HEK293T (cell line): ENCODE measurements at regions not wholly inside any gene's neighbourhood (a gene's known extent, or its start where the extent isn't known, plus 50 kb on each side); places are given as distances from the start of the nearest gene placed in this dataset.
"Not testable (repeated sequence)": the region's sequence is repeated elsewhere in the genome, so short reads cannot be mapped to it uniquely, and the experiment has no call there.

Experiments used
- CTCF ChIA-PET: fragments of 350-600 bp; formaldehyde crosslinking; extraction: SDS; loops from one replicate; lab custom pipeline; 2021; ENCODE audit warnings: antibody characterized with exemption, inconsistent platforms; lab: Yijun Ruan, JAX
- POLR2A ChIA-PET: fragments of 350-600 bp; formaldehyde crosslinking; extraction: SDS; loops from one replicate; lab custom pipeline; 2020; ENCODE audit warnings: antibody characterized with exemption, inconsistent platforms; lab: Yijun Ruan, JAX
- DNase-seq: peaks from one replicate; pipeline ENCODE4 v3.0.0; 2012; ENCODE audit warnings: mixed read lengths; ENCODE audit errors: extremely low spot score
- ARNT ChIP-seq: fragments of 450-650 bp; IDR thresholded peaks from 2 replicates; pipeline ENCODE4 v1.6.1; 2017; ENCODE audit warnings: mild to moderate bottlenecking
- BHLHE40 ChIP-seq: fragments of 450-650 bp; IDR thresholded peaks from 2 replicates; pipeline ENCODE4 v1.6.1; 2016; ENCODE audit warnings: mild to moderate bottlenecking, moderate library complexity, borderline replicate concordance
- CTBP1 ChIP-seq: fragments of 450-650 bp; IDR thresholded peaks from 2 replicates; pipeline ENCODE4 v1.6.1; 2016; ENCODE audit warnings: borderline replicate concordance
- ELF4 ChIP-seq: fragments of 450-650 bp; IDR thresholded peaks from 2 replicates; pipeline ENCODE4 v1.6.1; 2017; ENCODE audit warnings: antibody characterized with exemption
- FOXA1 ChIP-seq: fragments of 450-650 bp; IDR thresholded peaks from 2 replicates; pipeline ENCODE4 v1.6.1; 2016; ENCODE audit warnings: mild to moderate bottlenecking
- FOXK2 ChIP-seq: fragments of 450-650 bp; IDR thresholded peaks from 2 replicates; pipeline ENCODE4 v1.6.1; 2016; ENCODE audit warnings: mild to moderate bottlenecking
- FOXM1 ChIP-seq: fragments of 450-650 bp; IDR thresholded peaks from 2 replicates; pipeline ENCODE4 v1.6.1; 2017; ENCODE audit warnings: mild to moderate bottlenecking, borderline replicate concordance
- HDGF ChIP-seq: fragments of 450-650 bp; IDR thresholded peaks from 2 replicates; pipeline ENCODE4 v1.6.1; 2017; ENCODE audit warnings: antibody characterized with exemption, borderline replicate concordance
- L3MBTL2 ChIP-seq: fragments of 450-650 bp; conservative IDR thresholded peaks from 2 replicates; pipeline ENCODE4 v1.6.1; 2016; ENCODE audit warnings: mild to moderate bottlenecking
- LEF1 ChIP-seq: fragments of 450-650 bp; IDR thresholded peaks from 2 replicates; pipeline ENCODE4 v1.6.1; 2017; ENCODE audit warnings: mild to moderate bottlenecking, borderline replicate concordance
- NFRKB ChIP-seq: fragments of 450-650 bp; IDR thresholded peaks from 2 replicates; pipeline ENCODE4 v1.6.1; 2016; ENCODE audit warnings: mild to moderate bottlenecking, moderate library complexity
- PKNOX1 ChIP-seq: fragments of 450-650 bp; IDR thresholded peaks from 2 replicates; pipeline ENCODE4 v1.6.1; 2016
- SP1 ChIP-seq: fragments of 450-650 bp; IDR thresholded peaks from 2 replicates; pipeline ENCODE4 v1.6.1; 2017
- SUZ12 ChIP-seq: fragments of 450-650 bp; IDR thresholded peaks from 2 replicates; pipeline ENCODE4 v1.6.1; 2016; ENCODE audit warnings: mild to moderate bottlenecking
- TARDBP ChIP-seq: fragments of 450-650 bp; IDR thresholded peaks from 2 replicates; pipeline ENCODE4 v1.6.1; 2016
- ZNF384 ChIP-seq: fragments of 450-650 bp; IDR thresholded peaks from 2 replicates; pipeline ENCODE4 v1.6.1; 2016

- ChIA-PET CTCF (no interaction called here), POLR2A (no interaction called here)
- TF ChIP-seq SUZ12 = no peak
- TF ChIP-seq ARNT = no peak
- no peak for TF ChIP-seq FOXA1
- no peak for TF ChIP-seq PKNOX1
- no peak for TF ChIP-seq SP1
- no peak for TF ChIP-seq FOXM1
- no peak for TF ChIP-seq TARDBP
- no peak for TF ChIP-seq FOXK2
- no peak for TF ChIP-seq BHLHE40
- no peak for TF ChIP-seq NFRKB
- no peak for DNase-seq
These were observed 345.9 kb upstream of the ZNF32 start for GRCh38 chr10:43994539-43994938.

GRCh38 chr10:43992816-43993215 lies 344.1 kb upstream of the ZNF32 start:
- DNase-seq, CTCF ChIA-PET, POLR2A ChIA-PET: not testable (repeated sequence)

GRCh38 chr10:43986374-43986773 lies 337.7 kb upstream of the ZNF32 start:
- TF ChIP-seq HDGF = no peak
- ChIA-PET POLR2A (no interaction called here), CTCF (no interaction called here)
- no peak for DNase-seq

- ChIA-PET POLR2A (no interaction called here), CTCF (no interaction called here)
- TF ChIP-seq ELF4 (no peak), ARNT (no peak), L3MBTL2 (no peak), FOXM1 (no peak), NFRKB (no peak), PKNOX1 (no peak), FOXA1 (no peak), TARDBP (no peak), FOXK2 (no peak), SP1 (no peak), ZNF384 (no peak), LEF1 (no peak), CTBP1 (no peak), HDGF (no peak), BHLHE40 (no peak)
- no peak for DNase-seq
These were observed 337.3 kb upstream of the ZNF32 start for GRCh38 chr10:43985941-43986340.

GRCh38 chr10:43983856-43984271 lies 335.2 kb upstream of the ZNF32 start:
- ChIA-PET CTCF (interaction anchor here (0.6 kb wide), 1 partner anchor 312 kb away, joined by 3 read pairs; no protein-coding TSS in a partner anchor), POLR2A (no interaction called here)
- TF ChIP-seq HDGF (no peak), PKNOX1 (no peak), L3MBTL2 (no peak), SP1 (no peak), FOXA1 (no peak), ZNF384 (no peak), FOXK2 (no peak), FOXM1 (no peak), BHLHE40 (no peak), ARNT (no peak), CTBP1 (no peak), LEF1 (no peak), SUZ12 (no peak), TARDBP (no peak), NFRKB (no peak), ELF4 (no peak)
- no peak for DNase-seq

GRCh38 chr10:43983405-43983804 lies 334.7 kb upstream of the ZNF32 start:
- no peak for DNase-seq
- no peak for TF ChIP-seq ZNF384
- no peak for TF ChIP-seq FOXM1
- TF ChIP-seq ELF4 = no peak
- no peak for TF ChIP-seq NFRKB
- no peak for TF ChIP-seq PKNOX1
- TF ChIP-seq CTBP1 = no peak
- TF ChIP-seq LEF1 = no peak
- no peak for TF ChIP-seq L3MBTL2
- no peak for TF ChIP-seq FOXA1
- TF ChIP-seq TARDBP = no peak
- TF ChIP-seq SP1 = no peak
- no peak for TF ChIP-seq BHLHE40
- TF ChIP-seq SUZ12 = no peak
- TF ChIP-seq ARNT = no peak
- no peak for TF ChIP-seq HDGF
- no peak for TF ChIP-seq FOXK2
- POLR2A ChIA-PET = no interaction called here
- CTCF ChIA-PET = no interaction called here
